ENCODE measurements at regions not wholly inside any gene's neighbourhood (a gene's known extent, or its start where the extent isn't known, plus 50 kb on each side); places are given as distances from the start of the nearest gene placed in this dataset.

DNA sequence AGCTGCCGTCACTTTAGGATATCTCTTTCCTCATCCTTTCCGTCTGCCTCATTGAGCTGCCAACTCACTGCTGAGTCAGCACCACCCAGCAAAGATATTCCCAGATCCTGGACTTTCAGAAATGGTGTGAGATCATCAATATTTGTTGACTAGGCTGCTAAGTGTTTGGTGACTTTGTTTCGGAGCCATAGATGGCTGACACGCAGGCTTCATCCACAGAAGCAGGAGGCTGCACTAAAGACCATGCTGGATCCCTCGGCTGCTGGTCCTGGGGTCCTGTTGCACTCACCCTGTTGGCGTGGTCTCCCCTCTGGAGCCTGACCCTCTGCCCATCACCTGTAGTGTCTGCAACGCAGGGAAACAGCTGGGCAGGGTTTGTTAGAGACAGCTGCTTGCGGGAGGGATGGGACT, 96.5 kb downstream of the ERMARD start:
- in situ Hi-C loops (cut with MboI; ENCODE audit: low sequenced_read_pairs, unreplicated experiment) = no loop called here
- DNase-seq (ENCODE audit: low spot score) = no peak
- TF ChIP-seq, protein P1, sequence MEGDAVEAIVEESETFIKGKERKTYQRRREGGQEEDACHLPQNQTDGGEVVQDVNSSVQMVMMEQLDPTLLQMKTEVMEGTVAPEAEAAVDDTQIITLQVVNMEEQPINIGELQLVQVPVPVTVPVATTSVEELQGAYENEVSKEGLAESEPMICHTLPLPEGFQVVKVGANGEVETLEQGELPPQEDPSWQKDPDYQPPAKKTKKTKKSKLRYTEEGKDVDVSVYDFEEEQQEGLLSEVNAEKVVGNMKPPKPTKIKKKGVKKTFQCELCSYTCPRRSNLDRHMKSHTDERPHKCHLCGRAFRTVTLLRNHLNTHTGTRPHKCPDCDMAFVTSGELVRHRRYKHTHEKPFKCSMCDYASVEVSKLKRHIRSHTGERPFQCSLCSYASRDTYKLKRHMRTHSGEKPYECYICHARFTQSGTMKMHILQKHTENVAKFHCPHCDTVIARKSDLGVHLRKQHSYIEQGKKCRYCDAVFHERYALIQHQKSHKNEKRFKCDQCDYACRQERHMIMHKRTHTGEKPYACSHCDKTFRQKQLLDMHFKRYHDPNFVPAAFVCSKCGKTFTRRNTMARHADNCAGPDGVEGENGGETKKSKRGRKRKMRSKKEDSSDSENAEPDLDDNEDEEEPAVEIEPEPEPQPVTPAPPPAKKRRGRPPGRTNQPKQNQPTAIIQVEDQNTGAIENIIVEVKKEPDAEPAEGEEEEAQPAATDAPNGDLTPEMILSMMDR (IDR thresholded peaks at IDR 0.05; ENCODE audit: borderline replicate concordance, control extremely low read depth, extremely low read depth, insufficient read depth, missing control alignments) = no peak

DNA sequence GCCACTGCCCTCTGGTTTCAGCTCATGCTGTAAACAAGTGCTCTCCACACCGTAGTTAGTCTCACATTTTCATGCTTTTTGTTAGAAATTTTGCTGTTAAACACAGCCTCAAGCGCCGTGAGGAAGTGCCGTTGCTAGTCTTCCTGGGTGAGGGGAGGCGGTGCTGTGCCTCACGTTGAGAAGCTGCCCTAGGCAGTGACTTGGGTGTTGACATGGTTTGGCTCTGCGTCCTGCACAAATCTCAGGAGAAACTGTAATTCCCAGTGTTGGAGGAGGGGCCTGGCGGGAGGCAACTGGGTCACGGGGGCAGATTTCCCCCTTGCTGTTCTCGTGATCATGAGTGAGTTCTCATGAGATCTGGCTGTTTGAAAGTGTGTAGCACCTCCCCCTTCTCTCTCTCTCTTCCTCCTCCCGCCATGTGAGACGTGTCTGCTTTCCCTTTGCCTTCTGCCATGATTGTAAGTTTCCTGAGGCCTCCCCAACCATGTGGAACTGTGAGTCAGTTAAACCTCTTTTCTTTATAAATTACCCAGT, 95.8 kb downstream of the ERMARD start:
- TF ChIP-seq, protein P1 (IDR thresholded peaks at IDR 0.05; ENCODE audit: borderline replicate concordance, control extremely low read depth, extremely low read depth, insufficient read depth, missing control alignments) = no peak
- DNase-seq (ENCODE audit: low spot score) = no peak
- in situ Hi-C loops (cut with MboI; ENCODE audit: low sequenced_read_pairs, unreplicated experiment) = no loop called here

DNA sequence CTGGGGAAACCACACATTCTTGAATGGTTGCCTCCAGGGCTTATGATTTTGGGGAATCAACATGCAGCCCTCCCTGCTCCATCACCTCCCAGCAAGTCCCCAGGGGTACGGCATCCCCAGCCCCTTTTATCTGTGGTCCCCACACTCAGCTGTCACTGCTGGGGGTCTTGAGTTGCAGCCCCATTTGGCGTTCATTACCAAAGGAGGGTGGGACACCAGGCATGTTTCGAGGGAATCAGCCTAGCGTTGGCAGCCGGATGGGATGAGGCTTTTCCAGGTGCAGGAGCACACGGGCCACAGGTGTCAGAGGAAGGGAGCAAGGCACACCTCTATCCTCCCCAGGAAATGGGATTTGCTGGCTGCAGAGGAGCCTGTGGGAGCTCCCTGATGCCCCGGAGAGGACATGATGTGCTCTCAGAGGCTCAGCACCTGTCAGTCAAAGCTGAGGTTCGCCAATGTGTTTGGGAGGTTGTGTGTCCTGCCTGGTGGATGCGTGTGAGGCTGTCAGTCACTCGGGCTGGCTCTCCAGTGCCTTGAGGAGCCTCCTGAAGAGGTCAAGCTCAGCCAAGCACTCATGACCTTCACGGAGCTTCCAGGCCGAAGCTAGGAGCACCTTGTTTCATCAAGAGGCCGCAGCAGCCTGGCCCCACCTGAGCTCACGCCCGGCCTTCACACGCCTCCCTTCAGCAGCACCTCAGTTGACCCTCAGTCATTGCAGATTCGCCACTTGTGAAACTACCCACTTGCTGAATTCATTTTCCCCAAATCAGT, 95.0 kb downstream of the ERMARD start:
- no peak for DNase-seq (ENCODE audit: low spot score)
- in situ Hi-C loops (cut with MboI; ENCODE audit: low sequenced_read_pairs, unreplicated experiment) = no loop called here
- TF ChIP-seq, protein P1 (IDR thresholded peaks at IDR 0.05; ENCODE audit: borderline replicate concordance, control extremely low read depth, extremely low read depth, insufficient read depth, missing control alignments) = no peak

DNA sequence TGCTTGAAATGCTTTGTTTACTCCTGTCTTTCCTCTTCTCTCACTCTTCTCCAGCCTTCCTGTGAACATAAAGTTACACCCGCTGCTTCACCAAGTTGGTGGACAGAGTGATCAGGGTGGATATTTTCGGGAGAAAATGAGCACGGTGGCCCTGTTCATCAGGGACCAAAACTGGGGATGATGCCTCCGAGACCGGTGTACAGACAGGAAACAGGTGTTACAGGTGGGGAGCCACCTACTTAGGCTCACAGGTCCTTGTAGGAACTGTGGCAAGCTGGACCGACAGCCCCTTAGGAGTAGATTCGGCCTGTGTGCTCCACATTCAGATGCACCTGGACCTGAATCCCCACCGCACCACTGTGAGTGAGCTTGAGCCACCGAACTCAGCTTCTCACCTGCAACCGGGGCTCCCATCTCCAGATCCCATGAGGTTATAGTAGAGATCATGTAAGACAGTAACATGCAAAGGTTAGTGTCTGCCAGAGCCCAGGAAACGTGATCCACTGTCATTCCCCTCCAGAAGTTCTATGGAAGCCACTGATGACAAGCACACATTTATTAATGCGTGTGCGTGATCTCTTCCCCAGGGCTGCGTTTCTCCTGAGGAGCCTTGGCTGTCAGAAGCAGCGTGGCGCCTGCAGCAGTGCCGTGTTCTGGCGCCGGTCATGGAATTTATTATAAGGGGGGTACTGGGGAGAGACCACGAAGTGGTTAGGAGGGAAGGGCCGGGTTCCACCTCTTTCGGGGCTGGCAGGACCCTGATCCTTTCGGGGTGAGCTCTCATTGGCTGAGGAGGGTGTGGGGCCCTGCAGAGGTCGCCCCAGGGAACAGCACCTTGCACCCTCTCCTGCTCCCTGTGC, 94.2 kb downstream of the ERMARD start:
- in situ Hi-C loops (cut with MboI; ENCODE audit: low sequenced_read_pairs, unreplicated experiment) = no loop called here
- TF ChIP-seq, protein P1 (IDR thresholded peaks at IDR 0.05; ENCODE audit: borderline replicate concordance, control extremely low read depth, extremely low read depth, insufficient read depth, missing control alignments) = no peak
- DNase-seq (ENCODE audit: low spot score) = no peak

DNA sequence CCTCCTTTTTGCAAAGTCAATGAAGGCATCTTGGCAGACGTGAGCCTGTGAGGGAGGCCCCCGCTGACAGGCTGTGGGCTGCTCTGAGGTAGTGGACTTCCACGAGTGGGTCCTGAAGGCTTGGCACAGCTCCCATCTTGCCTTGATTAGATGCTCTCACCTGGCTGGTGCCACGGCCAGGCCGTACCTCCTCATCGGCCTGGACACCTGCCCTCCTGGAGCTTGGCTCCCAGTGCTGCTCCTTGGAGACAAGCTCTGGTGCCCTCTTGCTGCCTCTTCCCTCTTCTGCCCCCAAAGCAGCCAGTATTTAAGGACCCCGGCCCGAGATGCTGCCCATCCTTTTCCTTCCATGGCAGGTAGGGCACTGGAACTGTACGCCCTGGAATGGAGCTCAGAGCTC, 93.5 kb downstream of the ERMARD start:
- in situ Hi-C loops (cut with MboI; ENCODE audit: low sequenced_read_pairs, unreplicated experiment) = no loop called here
- TF ChIP-seq, protein P1 (IDR thresholded peaks at IDR 0.05; ENCODE audit: borderline replicate concordance, control extremely low read depth, extremely low read depth, insufficient read depth, missing control alignments) = no peak
- DNase-seq (ENCODE audit: low spot score) = no peak

DNA sequence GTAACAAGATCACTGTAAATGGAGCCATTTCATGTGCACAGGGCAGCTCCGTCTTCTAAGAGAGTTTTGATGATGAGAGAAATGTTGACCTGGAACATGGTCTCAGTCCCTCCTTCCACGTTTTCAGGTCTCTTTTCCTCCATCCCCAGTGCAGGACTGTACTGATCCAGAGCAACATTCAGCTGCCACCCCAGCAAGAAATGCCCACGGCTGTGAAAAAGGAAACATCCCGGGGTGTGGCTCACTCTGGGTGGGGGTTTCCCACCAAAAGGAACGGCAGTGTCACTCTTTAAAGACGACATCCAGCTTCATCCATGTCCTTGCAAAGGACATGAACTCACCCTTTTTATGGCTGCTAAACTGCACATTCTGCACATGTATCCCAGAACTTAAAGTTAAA, 92.6 kb downstream of the ERMARD start:
- in situ Hi-C loops (cut with MboI; ENCODE audit: low sequenced_read_pairs, unreplicated experiment) = no loop called here
- DNase-seq (ENCODE audit: low spot score) = no peak
- TF ChIP-seq, protein P1 (IDR thresholded peaks at IDR 0.05; ENCODE audit: borderline replicate concordance, control extremely low read depth, extremely low read depth, insufficient read depth, missing control alignments) = no peak
